ENCODE measurements at regions not wholly inside any gene's neighbourhood (a gene's known extent, or its start where the extent isn't known, plus 50 kb on each side); places are given as distances from the start of the nearest gene placed in this dataset.

GRCh38 chr1:193666485-193667083, 480.2 kb upstream of the B3GALT2 start:
- DNase-seq, result no peak

- DNase-seq, result no peak
Observed at GRCh38 chr1:193663965-193664364, 477.6 kb upstream of the B3GALT2 start.

- no peak for DNase-seq
Observed at GRCh38 chr1:193662030-193662429, 475.6 kb upstream of the B3GALT2 start.

- no peak for DNase-seq
Observed at GRCh38 chr1:193661385-193661784, 475.0 kb upstream of the B3GALT2 start.

DNA sequence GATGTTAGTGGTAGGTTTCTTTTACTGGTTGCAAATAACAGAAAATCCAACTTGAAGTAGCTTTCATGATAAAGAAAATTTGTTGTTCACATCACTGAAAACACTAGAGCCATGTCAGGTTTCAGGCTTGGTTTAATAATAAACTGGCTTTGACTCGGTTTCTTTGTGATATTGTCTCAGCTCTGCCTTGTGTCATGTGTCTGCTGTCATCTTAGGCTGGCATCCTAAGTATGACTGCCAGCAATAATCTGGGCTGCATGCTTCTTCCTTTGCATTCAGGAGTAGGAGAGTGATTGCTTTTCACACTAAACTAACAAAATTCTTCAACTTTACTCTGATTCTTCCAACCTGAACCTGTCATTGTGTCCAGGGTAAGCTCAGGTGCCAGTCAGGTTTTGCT, 474.0 kb upstream of the B3GALT2 start:
- DNase-seq, result no peak

- no peak for DNase-seq
Observed at GRCh38 chr1:193658691-193659090, 472.3 kb upstream of the B3GALT2 start.

GRCh38 chr1:193658081-193658480, 471.7 kb upstream of the B3GALT2 start:
- DNase-seq, result no peak

DNA sequence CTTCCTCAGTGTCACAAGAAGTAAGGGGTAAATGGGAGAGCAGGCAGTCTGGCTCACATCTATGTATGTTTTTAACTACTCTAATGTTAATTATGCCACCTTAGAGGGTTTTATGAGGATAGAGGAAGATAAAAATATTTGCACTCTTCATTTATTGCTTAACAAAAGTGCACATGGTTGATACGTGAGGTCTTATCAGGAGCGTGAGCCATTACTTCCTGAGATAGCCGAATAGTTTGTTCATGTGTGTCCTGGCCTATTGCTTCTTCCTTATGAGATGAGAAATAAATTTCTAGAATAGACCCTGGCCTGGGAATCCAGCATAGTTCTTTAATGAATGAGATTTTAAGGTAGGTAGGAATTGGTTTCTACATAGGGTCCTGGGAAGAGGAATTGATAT, 471.1 kb upstream of the B3GALT2 start:
- DNase-seq, result peak; percentile 11

GRCh38 chr1:193656841-193657240, 470.4 kb upstream of the B3GALT2 start:
- no peak for DNase-seq

DNA sequence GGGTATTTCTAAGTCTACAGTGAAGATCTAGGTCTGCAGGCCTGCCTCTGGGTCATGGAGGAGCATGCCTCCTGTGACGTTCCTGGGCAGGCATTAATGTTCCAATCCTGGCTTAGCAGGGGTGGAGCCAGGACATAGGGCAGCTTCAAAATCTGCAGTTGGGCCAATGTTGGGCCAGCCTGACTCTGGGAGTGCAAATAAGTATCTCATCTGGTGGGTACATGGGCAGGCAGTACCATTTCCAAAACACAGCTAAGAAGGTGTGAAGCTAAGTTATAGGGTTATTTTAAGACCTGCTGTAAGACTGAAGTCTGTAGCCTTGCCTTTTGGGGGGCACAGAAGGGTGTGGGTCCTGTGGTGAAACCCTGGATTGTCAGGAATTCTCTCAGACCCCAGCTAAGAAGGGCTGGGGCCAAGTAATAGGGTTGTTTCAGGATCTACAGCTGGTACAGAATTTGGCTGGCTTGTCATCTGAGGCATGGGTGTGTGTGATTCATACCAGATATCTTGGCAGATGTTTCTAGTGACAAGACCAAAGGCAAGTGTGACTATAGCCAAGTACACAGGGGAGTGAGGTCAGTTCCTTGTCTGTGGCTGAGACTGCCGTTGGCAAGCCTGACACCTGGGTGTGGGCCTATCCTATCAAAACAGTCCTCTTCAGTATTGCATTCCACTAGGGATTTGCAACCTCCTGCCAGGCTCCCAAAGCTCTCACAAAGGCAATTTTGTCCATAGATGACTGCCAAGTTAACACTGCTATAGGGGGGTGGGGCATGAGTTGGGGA, 468.7 kb upstream of the B3GALT2 start:
- peak; percentile 67 for DNase-seq

DNA sequence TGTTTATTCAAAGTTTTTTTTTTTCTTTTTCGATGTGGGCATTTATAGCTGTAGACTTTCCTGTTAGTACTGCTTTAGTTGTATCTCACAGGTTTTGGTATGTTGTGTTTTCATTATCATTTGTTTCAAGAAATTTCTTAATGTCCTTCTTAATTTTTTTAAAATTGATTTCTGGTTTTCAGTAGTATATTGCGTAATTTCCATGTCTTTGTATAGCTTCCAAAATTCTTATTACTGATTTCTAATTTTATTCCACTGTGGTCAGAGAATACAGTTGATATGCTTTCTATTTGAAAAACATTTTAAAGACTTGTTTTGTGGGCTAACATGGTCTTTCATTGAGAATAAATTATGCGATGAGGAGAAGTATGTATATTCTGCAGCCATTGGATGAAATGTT, 463.2 kb upstream of the B3GALT2 start:
- DNase-seq, result no peak

DNA sequence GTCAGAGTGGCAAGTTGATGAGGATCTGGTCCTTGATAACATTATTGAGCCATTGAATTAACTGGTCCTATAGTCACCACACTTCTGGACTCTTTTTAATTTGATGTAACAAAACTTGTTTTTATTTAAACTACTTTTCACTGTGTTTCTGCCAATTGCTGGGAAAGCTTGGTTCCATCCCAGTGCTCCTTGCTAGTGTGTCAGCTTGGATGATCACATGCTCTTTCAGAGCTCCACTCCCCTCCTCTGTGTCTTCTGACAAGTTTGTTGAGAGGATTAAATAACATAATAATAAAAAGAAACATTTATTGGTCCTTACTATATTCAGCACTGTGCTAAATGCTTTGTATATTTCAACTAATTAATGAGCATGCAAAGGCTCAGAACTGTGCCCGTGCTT, 448.5 kb upstream of the B3GALT2 start:
- no peak for DNase-seq

- DNase-seq, result peak; percentile 15
Observed at GRCh38 chr1:193634470-193634869, 448.1 kb upstream of the B3GALT2 start.

GRCh38 chr1:193633991-193634390, 447.6 kb upstream of the B3GALT2 start:
- no peak for DNase-seq

- no peak for DNase-seq
Observed at GRCh38 chr1:193633093-193633492, 446.7 kb upstream of the B3GALT2 start.

DNA sequence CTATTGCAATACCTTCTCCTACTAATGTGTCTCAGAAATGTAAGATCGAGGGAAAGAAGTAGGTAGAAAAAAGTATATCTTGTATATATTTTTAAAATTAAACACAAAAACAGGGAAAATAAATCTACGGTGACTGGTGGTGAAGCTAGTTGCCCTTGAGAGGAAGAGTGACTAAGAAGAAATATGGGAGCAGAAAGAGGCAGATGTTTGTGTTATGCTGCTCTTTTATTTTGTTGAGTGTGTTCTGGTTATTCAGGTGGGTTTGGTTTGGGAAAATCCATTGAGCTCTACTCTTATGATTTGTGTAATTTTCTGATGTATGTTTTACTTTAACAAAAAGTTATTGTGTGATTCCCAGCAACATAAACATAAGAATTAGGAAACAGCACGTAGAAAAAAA, 444.9 kb upstream of the B3GALT2 start:
- DNase-seq, result no peak

DNA sequence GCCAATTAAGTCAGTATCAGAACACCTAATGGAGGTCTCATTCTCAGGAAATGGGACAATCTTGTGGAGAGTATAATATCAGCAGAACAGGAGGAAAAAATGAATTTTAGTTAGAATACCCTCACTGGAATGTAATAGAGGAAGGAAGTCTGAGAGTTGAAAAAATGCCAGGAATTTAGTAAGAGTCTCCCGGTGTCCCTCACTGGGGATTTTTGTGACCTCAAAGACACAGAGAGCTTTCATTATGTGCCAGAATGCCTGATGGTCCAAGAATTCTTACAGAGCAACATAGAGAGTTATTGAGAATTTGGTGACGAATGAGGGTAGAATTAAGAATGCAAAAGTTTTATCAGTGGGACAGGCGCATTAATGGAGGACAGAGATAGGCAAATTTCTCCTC, 443.5 kb upstream of the B3GALT2 start:
- no peak for DNase-seq

DNA sequence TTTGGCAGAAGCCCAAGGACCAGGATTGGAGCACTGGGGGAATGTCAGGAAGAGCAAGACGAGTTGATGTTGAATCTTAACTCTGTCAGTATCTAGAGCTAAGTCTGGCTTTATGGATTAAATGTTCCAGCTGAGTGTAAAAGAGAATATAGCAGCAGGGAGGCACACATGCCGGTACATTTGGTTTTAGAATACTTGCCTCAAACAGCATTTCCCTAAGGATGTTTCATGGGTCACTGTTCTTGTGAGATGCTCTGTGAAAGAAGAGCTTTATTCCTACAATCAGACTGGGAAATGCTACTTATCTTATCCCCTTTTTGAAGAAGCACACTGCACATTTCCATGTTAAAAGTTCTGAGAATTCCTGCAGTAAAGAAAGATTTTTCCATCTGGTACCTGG, 440.3 kb upstream of the B3GALT2 start:
- DNase-seq, result no peak

- no peak for DNase-seq
Observed at GRCh38 chr1:193625255-193625654, 438.8 kb upstream of the B3GALT2 start.

DNA sequence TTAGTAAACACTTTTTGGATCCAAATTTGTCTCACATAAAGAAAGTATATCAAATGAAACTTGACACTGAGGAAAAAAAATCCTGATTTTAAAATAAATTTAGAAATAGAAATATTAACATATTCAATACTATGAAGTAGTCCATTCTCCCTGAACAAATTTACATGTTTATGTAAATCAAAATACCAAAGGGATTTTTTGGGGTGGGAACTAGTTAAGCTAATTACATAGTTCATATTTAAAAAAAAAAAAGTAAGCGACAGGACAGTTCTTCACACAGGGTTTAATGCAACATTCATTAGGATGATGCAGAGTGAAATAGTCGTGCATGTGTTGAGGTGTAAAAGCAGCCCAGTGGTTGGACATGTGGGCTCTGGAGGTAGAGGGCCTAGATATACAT, 433.5 kb upstream of the B3GALT2 start:
- no peak for DNase-seq

- no peak for DNase-seq
Observed at GRCh38 chr1:193614817-193615216, 428.4 kb upstream of the B3GALT2 start.

GRCh38 chr1:193614275-193614674, 427.9 kb upstream of the B3GALT2 start:
- no peak for DNase-seq

DNA sequence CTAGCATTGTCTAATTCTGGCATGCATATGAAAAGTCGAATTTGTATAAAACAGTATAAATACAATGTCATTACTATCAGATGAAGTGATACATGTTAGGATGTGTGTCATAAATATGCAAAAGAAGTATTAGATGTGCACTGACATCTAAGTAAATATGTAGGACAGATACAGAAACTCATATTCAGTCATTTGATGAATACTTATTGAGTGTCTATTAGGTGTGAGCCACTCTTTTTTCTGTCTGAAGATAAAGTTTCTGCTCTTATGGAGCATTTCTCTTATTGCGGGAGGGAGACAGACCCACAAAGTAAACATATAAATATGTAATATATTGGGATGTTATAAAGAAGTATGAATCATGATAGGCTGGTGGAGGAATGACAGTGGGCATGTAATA, 426.6 kb upstream of the B3GALT2 start:
- no peak for DNase-seq

GRCh38 chr1:193609592-193609991, 423.2 kb upstream of the B3GALT2 start:
- DNase-seq, result no peak

DNA sequence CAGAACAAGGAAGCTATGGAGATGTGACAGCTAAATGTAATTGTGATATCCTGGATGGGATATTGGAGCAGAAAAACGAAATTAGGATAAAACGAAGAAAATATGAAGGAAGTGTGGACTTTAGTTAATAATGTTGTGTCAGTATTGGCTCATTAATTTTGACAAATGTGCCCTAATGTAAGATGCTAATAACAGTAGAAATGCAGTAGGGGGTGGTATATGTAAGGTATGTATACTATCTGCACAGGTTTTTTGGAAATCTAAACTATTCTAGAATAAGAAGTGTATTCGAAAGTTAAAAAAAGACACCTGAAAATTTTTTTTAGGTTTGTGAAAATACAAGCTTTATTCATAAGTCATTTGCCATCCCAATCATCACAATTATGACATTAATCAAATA, 421.4 kb upstream of the B3GALT2 start:
- DNase-seq, result no peak

Measured in hematopoietic multipotent progenitor cell treated with erythropoietin and hydrocortisone succinate and interleukin-3 and kit ligand, for 6 days (in vitro differentiated cells).